ENCODE measurements at regions not wholly inside any gene's neighbourhood (a gene's known extent, or its start where the extent isn't known, plus 50 kb on each side); places are given as distances from the start of the nearest gene placed in this dataset.

DNA sequence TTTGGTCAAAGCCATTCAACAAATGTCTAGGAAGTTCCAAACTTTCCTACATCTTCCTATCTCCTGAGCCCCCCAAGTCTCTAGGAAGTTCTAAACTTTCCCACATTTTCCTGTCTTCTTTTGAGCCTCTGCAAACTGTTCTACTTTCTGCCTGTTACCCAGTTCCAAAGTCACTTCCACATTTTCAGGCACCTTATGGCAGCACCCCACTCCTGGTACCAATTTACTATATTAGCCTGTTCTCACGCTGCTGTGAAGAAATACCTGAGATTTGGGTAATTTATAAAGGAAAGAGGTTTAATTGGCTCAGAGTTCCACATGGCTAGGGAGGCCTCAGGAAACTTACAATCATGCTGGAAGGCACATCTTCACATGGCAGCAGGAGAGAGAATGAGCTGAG, 869.2 kb downstream of the TDRD15 start:
- DNase-seq (ENCODE audit: extremely low read depth, low read depth) = no peak
- TF ChIP-seq, protein P1, sequence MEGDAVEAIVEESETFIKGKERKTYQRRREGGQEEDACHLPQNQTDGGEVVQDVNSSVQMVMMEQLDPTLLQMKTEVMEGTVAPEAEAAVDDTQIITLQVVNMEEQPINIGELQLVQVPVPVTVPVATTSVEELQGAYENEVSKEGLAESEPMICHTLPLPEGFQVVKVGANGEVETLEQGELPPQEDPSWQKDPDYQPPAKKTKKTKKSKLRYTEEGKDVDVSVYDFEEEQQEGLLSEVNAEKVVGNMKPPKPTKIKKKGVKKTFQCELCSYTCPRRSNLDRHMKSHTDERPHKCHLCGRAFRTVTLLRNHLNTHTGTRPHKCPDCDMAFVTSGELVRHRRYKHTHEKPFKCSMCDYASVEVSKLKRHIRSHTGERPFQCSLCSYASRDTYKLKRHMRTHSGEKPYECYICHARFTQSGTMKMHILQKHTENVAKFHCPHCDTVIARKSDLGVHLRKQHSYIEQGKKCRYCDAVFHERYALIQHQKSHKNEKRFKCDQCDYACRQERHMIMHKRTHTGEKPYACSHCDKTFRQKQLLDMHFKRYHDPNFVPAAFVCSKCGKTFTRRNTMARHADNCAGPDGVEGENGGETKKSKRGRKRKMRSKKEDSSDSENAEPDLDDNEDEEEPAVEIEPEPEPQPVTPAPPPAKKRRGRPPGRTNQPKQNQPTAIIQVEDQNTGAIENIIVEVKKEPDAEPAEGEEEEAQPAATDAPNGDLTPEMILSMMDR (IDR thresholded peaks at IDR 0.05; ENCODE audit: low read depth, low read length, missing control alignments) = no peak
- no peak overlapping the region for H3K4me3 ChIP-seq (replicated peaks; ENCODE audit: low read depth, low read length)

DNA sequence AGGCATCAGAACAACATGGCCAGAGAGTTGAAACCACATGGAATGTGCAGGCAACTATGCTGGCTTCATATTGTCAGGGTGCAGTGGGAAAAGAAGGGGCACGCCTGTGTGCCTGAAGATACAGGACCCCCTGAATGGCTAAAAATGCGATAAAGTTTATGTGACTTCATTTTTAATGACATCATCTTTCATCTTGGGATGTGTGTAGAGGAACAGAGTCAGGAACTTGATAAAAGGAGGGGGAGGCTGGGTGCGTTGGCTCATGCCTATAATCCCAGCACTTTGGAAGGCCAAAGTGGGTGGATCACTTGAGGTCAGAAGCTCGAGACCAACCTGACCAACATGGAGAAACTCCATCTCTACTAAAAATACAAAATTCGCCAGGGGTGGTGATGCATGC, 872.6 kb downstream of the TDRD15 start:
- DNase-seq (ENCODE audit: extremely low read depth, low read depth) = no peak
- H3K4me3 ChIP-seq (replicated peaks; ENCODE audit: low read depth, low read length) = no peak overlapping the region
- TF ChIP-seq, protein P1 (IDR thresholded peaks at IDR 0.05; ENCODE audit: low read depth, low read length, missing control alignments) = no peak

DNA sequence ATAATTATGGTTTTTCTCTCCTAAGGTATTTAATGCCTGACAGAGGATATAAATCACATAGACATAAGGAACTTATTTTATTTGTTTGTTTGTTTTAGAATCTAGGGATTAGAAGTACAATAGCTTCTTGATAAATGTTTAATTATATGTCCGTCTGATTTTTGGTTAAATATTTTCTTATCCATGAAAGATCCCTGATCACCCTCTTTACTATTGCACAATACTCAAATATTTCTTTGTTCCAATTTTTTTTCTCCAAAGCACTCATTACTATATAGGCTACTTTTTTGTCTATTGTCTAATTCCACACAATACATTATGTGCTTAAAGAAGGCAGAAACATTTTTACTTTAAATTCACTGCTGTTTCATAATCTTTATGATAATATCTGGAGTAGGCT, 875.8 kb downstream of the TDRD15 start:
- DNase-seq (ENCODE audit: extremely low read depth, low read depth) = no peak
- TF ChIP-seq, protein P1 (IDR thresholded peaks at IDR 0.05; ENCODE audit: low read depth, low read length, missing control alignments) = no peak
- H3K4me3 ChIP-seq (replicated peaks; ENCODE audit: low read depth, low read length) = no peak overlapping the region

DNA sequence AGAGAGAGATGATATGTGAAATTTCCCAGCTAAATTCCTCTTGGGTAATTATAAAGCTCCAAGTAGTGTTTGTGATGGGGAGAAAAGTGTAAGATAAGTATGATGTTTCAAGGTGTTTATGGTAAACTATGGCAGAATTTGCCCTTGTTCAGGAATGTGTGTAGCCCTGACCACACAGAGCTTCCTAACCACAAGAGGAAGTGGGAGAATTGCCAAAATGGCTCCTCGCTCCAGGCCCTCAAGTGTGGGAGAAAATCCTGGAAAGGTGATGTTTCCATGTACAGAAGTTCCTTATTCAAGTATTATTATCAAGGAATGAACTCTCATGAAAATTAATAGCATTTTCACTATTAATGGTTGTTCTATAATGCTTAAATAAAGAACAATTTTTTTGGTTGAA, 878.3 kb downstream of the TDRD15 start:
- DNase-seq (ENCODE audit: extremely low read depth, low read depth) = no peak
- no peak overlapping the region for H3K4me3 ChIP-seq (replicated peaks; ENCODE audit: low read depth, low read length)
- TF ChIP-seq, protein P1 (IDR thresholded peaks at IDR 0.05; ENCODE audit: low read depth, low read length, missing control alignments) = no peak

DNA sequence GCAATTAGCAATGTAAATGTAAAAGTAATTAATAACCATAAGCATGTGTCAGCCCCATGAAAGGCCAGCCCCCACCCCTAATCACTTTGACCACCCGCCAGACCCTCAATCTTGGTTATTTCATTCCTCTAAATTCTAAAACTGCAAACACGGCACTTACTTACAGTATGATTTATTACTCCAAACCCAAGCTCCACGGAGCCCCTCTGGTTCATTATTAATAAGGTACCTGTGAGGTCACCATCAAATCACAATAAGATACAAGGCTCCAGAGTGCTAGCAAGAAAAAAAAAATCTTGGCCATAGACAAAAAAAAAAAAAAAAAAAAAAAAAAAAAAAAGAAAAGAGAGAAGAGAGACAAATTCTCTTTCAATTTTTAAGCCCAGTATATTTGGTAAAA, 879.5 kb downstream of the TDRD15 start:
- H3K4me3 ChIP-seq (replicated peaks; ENCODE audit: low read depth, low read length) = no peak overlapping the region

DNA sequence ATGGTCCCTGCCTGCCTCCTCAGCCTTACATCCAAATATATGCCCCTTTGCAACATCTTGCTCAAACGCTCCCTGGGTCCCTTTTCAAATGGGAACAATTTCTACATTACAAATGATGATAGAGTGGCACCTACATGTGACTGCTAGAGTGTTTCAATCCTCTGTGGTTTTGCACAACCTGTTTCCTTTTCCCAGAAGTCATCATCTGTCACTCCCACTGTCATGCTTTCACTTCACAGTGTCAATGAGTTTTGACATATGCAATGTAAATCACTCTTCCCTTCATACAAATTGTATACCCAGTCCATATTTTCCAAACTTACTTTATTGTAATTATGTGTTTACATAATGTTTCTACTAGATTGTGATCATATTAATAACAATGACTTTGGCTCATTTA, 887.3 kb downstream of the TDRD15 start:
- DNase-seq (ENCODE audit: extremely low read depth, low read depth) = no peak
- TF ChIP-seq, protein P1 (IDR thresholded peaks at IDR 0.05; ENCODE audit: low read depth, low read length, missing control alignments) = no peak
- H3K4me3 ChIP-seq (replicated peaks; ENCODE audit: low read depth, low read length) = no peak overlapping the region

More for the DNA sequence above, 879.5 kb downstream of the TDRD15 start:
- TF ChIP-seq, protein P1 (IDR thresholded peaks at IDR 0.05; ENCODE audit: low read depth, low read length, missing control alignments) = no peak
- no peak for DNase-seq (ENCODE audit: extremely low read depth, low read depth)

DNA sequence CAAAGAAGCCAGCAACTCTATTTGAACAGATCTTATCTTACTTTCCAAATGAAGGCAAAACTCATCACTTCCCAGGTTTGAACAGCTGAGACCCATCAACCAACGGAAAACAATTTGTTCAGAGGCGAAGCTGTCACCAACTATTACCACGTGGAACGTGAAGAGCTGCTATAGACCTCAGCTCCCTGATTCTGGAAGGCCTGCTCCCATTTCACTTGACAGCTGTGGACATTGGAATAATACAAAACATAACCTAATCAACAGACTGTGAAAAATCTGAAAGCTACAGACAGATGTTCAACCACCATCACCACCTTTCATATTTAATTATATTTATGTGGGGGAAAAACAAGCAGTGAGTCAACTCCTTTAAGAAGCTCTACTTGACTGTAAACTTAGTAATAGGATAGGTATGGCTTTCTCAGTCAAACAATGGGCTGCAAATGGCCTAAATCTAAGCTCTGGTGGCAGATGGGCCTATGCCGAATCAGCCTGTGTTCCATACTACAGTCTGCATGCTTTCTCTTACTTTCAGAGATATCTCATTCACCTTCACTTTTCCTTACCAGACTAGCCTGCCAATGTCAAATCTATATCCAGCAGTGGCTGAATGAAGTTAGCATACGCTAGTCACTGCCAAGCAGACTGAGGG, 896.4 kb downstream of the TDRD15 start:
- TF ChIP-seq, protein P1 (IDR thresholded peaks at IDR 0.05; ENCODE audit: low read depth, low read length, missing control alignments) = no peak
- no peak for DNase-seq (ENCODE audit: extremely low read depth, low read depth)

More for the DNA sequence above, 896.4 kb downstream of the TDRD15 start:
- no peak overlapping the region for H3K4me3 ChIP-seq (replicated peaks; ENCODE audit: low read depth, low read length)

Measured in HFF-Myc (cell line).